Left forelimb (tissue), 1 donor: ENCODE measurements at regions not wholly inside any gene's neighbourhood (a gene's known extent, or its start where the extent isn't known, plus 50 kb on each side); places are given as distances from the start of the nearest gene placed in this dataset.

Experiments
- DNase-seq: peaks from one replicate; pipeline ENCODE4 v3.0.0-alpha.2; 2018; ENCODE audit warnings: low spot score

DNA sequence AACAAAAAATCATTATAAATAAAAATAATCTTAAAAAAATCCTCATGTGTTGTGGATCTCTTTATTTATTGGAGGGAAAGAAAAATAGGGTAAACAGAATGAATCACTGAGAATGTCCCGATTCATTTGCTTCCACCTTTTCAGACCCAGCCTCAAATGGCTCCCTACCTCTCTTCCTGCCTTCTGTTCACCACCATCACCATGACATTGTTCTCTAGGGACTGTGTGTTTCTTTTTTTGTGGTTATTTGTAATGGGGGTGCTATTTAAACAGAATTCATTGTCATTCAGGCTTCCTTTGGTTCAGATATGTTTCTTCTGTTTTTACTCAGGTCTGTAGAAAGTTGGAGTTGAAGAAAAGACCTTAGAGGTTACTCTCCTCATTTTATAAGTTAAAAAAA, 198.2 kb downstream of the KIF4B start:
- no peak for DNase-seq

- no peak for DNase-seq
Measured at GRCh38 chr5:155222393-155222792, 208.8 kb downstream of the KIF4B start.

DNA sequence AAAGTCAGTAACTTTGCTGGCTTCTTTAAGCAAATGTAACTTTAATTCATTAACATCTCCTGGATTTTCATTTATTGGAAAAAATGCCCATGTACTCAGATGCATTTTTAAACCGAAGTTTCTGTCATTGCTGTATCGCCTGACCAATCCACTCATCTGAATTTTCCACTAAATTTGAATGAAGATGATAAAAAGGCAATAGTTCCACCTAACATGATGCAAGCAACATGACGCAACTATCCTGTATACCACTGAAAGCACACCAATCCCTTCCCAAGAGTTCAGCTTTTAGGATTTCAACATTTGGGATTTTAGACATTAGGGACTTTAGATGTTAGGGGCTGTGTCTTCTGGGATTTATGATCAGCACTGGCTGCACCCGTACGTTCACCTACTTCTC, 215.6 kb downstream of the KIF4B start:
- no peak for DNase-seq

DNA sequence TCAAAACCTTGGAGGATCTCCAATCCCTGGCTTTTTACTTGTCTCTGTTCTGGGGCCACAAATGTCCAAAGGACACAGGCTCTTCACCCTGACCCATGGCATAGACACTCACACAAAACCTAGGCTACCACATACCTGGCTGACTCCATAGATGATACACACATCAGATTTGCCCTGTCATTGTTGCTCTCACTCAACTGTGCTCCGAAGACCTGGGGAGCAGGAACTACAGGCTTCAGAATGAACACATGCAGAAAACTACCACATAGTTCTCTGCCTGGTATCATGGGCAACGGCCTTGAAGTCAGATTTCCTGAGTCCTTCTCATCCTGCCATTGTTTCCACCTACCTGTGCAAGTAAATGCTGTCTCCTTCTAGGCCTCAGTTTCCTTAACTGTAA, 226.2 kb downstream of the KIF4B start:
- no peak for DNase-seq

- no peak for DNase-seq
Measured at GRCh38 chr5:155250596-155250995, 237.0 kb downstream of the KIF4B start.

DNA sequence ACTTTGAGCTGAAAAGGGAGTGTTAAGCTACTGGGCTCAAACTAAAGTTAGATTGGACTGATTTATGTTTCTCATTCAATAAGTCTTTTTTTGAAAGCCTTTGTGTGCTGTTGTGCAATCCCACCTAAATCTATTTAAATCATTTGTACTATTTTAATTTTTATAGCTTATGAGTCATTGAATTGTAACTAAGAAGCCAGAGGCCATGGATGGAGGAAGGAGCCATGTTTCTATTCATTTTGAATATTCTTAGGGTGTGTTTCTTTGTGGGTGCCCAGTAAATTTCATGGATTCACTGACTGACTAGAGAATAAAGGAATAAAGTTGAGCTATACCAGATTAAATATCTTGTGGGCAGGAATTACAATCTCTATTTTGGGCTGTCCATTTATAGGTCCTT, 238.5 kb downstream of the KIF4B start:
- no peak for DNase-seq

GRCh38 chr5:155252717-155253116, 239.2 kb downstream of the KIF4B start:
- DNase-seq, result no peak

DNA sequence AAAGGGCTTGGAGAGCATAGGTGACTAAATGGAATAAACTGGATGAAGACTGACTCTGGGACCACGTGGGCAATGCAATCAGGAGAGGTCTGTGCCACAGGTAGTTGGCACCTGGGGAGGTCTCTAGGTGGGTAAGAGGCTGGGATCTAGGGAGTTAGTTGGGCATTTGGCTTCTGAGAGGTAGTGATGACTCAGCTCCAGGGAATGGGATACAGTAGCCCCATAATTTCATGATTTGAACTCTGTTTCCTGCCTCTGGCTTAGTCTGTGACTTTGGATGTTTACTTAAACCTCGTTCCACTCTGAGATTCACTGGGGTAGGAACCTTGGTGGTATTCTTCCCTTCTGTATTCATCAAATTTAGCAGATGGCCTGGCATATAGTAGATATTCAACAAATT, 240.8 kb downstream of the KIF4B start:
- DNase-seq, result no peak

- DNase-seq, result no peak
Measured at GRCh38 chr5:155258161-155258560, 244.6 kb downstream of the KIF4B start.

DNA sequence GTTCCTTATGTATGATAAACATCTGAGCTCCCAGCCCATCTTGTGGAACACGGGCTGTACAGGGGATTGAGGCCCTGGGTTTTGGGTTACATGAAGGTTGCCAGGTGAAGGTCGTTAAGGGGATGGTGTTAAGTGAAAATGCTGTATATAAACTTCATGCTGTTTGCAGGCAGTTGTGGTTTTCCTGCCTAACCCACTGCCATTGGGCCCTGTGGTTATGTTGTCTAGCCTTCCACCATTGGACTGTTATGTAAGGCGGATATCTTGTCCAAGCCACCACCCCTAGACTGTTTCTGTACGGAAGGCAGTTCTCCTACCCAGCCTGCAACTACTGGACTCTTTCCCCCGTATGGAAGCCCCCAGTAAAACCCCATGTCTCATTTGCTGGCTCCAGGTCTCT, 246.1 kb downstream of the KIF4B start:
- DNase-seq, result no peak

DNA sequence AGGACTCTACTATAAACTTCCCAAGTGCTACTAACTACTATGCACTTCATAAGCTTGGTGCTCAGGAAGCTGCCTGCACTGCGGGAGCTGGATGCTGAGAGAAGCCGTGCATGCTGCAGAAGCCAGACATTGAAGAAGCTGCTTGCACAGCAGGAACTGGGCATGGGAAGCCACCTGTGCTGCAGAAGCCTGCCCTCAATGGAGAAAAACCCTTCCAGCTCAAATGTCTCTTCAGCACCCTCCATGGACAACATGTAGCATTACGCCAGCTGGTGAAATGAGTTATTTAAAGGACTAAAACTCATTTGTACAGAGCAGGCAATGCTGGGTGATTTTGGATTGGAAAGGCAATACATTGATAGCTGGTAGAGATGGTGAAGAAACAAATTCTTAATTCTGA, 247.2 kb downstream of the KIF4B start:
- no peak for DNase-seq

- DNase-seq, result no peak
Measured at GRCh38 chr5:155263381-155263780, 249.8 kb downstream of the KIF4B start.

DNA sequence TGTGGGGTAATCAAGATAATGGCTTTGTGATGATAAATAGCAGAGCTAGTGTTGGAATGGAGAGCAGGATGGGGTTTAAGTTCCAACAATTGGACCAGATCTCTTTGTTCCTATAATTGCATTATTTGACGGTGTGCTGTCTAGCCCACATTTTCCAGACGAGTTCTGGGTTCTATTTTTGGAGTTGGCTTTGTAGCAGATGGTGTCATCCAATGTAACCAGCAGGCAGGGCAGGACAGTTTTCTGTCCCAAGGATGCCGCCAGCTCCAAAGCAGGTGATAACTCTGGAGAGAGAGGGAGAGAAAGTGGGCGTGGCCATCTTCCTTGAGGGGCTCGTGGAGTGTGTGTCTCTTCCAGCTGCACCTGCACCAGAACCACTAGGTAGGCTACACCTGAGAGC, 251.3 kb downstream of the KIF4B start:
- DNase-seq, result no peak

GRCh38 chr5:155268770-155269425, 255.3 kb downstream of the KIF4B start:
- no peak for DNase-seq

DNA sequence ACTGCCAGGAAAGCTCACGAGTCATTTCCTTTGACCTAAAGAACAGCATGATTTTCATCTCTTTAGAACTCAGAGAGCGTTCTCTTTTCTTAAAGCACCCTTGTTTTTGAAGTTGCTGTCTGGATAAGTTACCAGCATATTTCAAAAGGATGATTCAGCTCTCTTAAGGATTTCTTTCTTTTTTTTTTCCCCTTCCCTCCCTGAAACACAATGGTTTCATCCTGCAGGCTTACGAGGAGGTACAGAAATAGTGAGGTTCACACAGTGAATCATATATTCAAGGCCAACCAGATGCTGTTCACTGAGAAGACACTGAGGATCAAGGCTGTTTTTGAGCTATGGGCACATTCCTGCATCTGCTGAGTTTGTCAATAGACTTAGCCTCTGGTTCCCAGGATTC, 257.2 kb downstream of the KIF4B start:
- DNase-seq, result no peak

- DNase-seq, result no peak
Measured at GRCh38 chr5:155274484-155274883, 260.9 kb downstream of the KIF4B start.

GRCh38 chr5:155275222-155275621, 261.7 kb downstream of the KIF4B start:
- DNase-seq, result no peak

GRCh38 chr5:155276231-155276630, 262.7 kb downstream of the KIF4B start:
- DNase-seq, result no peak

- DNase-seq, result no peak
Measured at GRCh38 chr5:155278532-155278931, 265.0 kb downstream of the KIF4B start.

DNA sequence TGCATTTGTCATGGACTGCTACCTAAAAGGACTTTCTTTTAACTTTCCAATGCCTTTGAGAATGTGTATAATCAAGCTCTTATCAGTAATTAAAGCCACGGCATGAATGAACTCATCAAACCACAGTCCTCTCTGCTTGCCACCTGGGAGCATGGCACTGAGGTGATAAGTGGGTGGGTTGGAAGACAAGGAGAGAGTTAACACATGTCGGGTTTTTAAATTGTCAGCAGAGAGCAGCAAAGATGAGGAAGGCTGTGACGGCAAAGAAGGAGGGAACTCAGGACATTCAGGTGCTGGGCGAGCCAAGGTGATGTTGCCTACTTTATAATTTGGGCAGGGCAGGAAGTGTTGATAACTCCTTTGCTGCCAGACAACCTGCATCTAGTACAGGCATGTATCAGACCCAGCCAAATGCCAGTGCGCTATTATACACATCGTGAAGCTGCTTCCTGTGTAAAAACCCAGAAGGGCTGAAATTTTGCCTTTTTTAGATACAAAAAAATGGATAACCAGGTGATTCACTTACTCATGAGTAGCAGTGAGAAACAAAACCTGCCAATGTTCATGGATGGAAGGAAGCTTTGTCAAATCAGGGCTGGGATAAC, 269.1 kb downstream of the KIF4B start:
- DNase-seq, result no peak

- no peak for DNase-seq
Measured at GRCh38 chr5:155285706-155286105, 272.2 kb downstream of the KIF4B start.

GRCh38 chr5:155290937-155291336, 277.4 kb downstream of the KIF4B start:
- no peak for DNase-seq

- no peak for DNase-seq
Measured at GRCh38 chr5:155293605-155294178, 280.1 kb downstream of the KIF4B start.

GRCh38 chr5:155295111-155295510, 281.6 kb downstream of the KIF4B start:
- DNase-seq, result no peak
